Natural killer cell (primary cell): ENCODE measurements at regions not wholly inside any gene's neighbourhood (a gene's known extent, or its start where the extent isn't known, plus 50 kb on each side); places are given as distances from the start of the nearest gene placed in this dataset.

Experiments
- ATAC-seq, 3 donors: fragments of 150-1000 bp in 2 of 3; fragments of 200-7000 bp in 1 of 3; cut with Tn5 transposase; 1 replicate in 1 of 3; 2 replicates in 2 of 3; pipeline ENCODE4 v1.10.0; 2021; ENCODE audit warnings: mild to moderate bottlenecking in 2 of 3, moderate library complexity in 2 of 3
- DNase-seq, 2 donors: peaks; one replicate each; pipeline versions ENCODE4 v3.0.0 to v3.0.0-alpha.2; 2013 to 2021; ENCODE audit warnings: mixed read lengths in 1 of 2
- H3K27ac ChIP-seq: one replicate; pipeline ENCODE4 v1.5.1; 2013; ENCODE audit warnings: mild to moderate bottlenecking, low read length
- H3K27me3 ChIP-seq: one replicate; pipeline ENCODE4 v1.6.1; 2013; ENCODE audit warnings: low read length; ENCODE audit not compliant: control insufficient read depth, insufficient read depth
- H3K36me3 ChIP-seq: one replicate; pipeline ENCODE4 v1.6.1; 2013; ENCODE audit warnings: low read length; ENCODE audit not compliant: control insufficient read depth, insufficient read depth
- H3K4me1 ChIP-seq: one replicate; pipeline ENCODE4 v1.6.1; 2013; ENCODE audit warnings: low read length; ENCODE audit not compliant: control insufficient read depth, insufficient read depth
- H3K4me3 ChIP-seq: one replicate; pipeline ENCODE4 v1.5.1; 2013; ENCODE audit warnings: low read length
- H3K9me3 ChIP-seq: one replicate; pipeline ENCODE4 v1.6.1; 2013; ENCODE audit warnings: low read length; ENCODE audit not compliant: control insufficient read depth, insufficient read depth
- H3K27ac Mint-ChIP-seq, 2 donors: one replicate each; pipeline ENCODE4 v1.8.0; 2022; ENCODE audit warnings: mild to moderate bottlenecking in 2 of 2, mixed read lengths in 2 of 2, moderate library complexity in 1 of 2
- H3K27me3 Mint-ChIP-seq, 2 donors: one replicate each; pipeline ENCODE4 v1.8.0; 2022; ENCODE audit warnings: low read depth in 2 of 2, mixed read lengths in 2 of 2
- H3K36me3 Mint-ChIP-seq: one replicate; pipeline ENCODE4 v1.8.0; 2022; ENCODE audit warnings: mixed read lengths
- H3K4me1 Mint-ChIP-seq, 2 donors: one replicate each; pipeline ENCODE4 v1.8.0; 2022; ENCODE audit warnings: mixed read lengths in 2 of 2
- H3K4me3 Mint-ChIP-seq: one replicate; pipeline ENCODE4 v1.8.0; 2022; ENCODE audit warnings: mild to moderate bottlenecking, moderate library complexity, mixed read lengths
- H3K9me3 Mint-ChIP-seq, 2 donors: one replicate each; pipeline ENCODE4 v1.8.0; 2022; ENCODE audit warnings: mixed read lengths in 2 of 2
- CTCF ChIP-seq: fragments of 200-600 bp; IDR thresholded peaks from one replicate; pipeline ENCODE4 v1.8.0; 2022; ENCODE audit warnings: antibody characterized with exemption
- WGBS: methylation state at CpG from one replicate; pipeline ENCODE4 v1.1.7; 2013; ENCODE audit warnings: missing lambda C conversion rate; ENCODE audit not compliant: insufficient coverage; 5-methylcytosine and 5-hydroxymethylcytosine counted together
- intact Hi-C: fragments of 100-400 bp; cut with micrococcal nuclease; formaldehyde crosslinking; loops from one replicate; pipeline ENCODE4 v1.14.2; 2022

GRCh38 chr4:141340458-141340857, 119.8 kb downstream of the ZNF330 start:
- Histone ChIP-seq H3K4me1 (no peaks in the 10 kb centered on the region), H3K36me3 (no peaks in the 10 kb centered on the region), H3K4me3 (no peak overlapping the region), H3K9me3 (no peaks in the 10 kb centered on the region), H3K27ac (no peak overlapping the region), H3K27me3 (no peaks in the 10 kb centered on the region)
- WGBS, result 95% methylated on average over 2 of the region's 2 CpGs
- no peak for DNase-seq
- Mint-ChIP-seq H3K4me1 (no peaks in the 10 kb centered on the region), H3K4me3 (no peak overlapping the region), H3K36me3 (no peaks in the 10 kb centered on the region), H3K9me3 (no peaks in the 10 kb centered on the region), H3K27ac (no peak overlapping the region), H3K27me3 (peaks cover 7 to 12% of the 10 kb centered on the region in 2 donors)
- intact Hi-C loops, result no loop called here
- no peak for TF ChIP-seq CTCF
- ATAC-seq, result no peak

DNA sequence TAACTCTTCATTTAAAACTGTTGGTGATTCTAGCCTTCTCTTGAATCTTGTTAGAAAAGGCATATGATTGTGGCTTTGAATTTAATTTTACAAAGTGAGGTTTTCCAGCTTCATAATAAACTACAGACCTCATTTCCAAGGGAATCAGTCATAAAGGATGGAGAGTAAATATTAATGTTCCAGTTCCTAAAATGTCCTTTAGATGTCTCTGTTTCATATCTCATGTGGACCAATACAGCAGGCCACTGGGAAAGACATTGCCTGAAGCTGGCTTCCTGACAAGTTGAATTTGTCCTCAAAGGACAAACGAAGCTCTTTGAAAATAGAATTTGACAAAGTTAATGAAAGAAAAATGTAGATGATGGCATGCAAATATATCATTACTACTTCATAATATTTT, 125.4 kb downstream of the ZNF330 start:
- no CpG with 5 or more reads among the region's 1 CpG for WGBS
- H3K4me1 Mint-ChIP-seq, result no peaks in the 10 kb centered on the region
- Histone ChIP-seq H3K27me3 (no peaks in the 10 kb centered on the region), H3K9me3 (no peaks in the 10 kb centered on the region), H3K36me3 (no peaks in the 10 kb centered on the region), H3K4me3 (no peak overlapping the region), H3K4me1 (no peaks in the 10 kb centered on the region), H3K27ac (no peak overlapping the region)
- no peak for TF ChIP-seq CTCF
- H3K4me3 Mint-ChIP-seq, result no peak overlapping the region
- peaks cover 0 to under 1% of the 10 kb centered on the region in 2 donors for H3K27me3 Mint-ChIP-seq
- no peak overlapping the region for H3K27ac Mint-ChIP-seq
- DNase-seq (peak in 1 of 2 donors; percentile 7), ATAC-seq (peak in 1 of 3 donors; percentile 41)
- intact Hi-C loops, result no loop called here
- no peaks in the 10 kb centered on the region for H3K36me3 Mint-ChIP-seq
- no peaks in the 10 kb centered on the region for H3K9me3 Mint-ChIP-seq

GRCh38 chr4:141347684-141348083, 127.0 kb downstream of the ZNF330 start:
- Histone ChIP-seq H3K4me3 (no peak overlapping the region), H3K27me3 (no peaks in the 10 kb centered on the region), H3K27ac (no peak overlapping the region), H3K9me3 (no peaks in the 10 kb centered on the region), H3K36me3 (no peaks in the 10 kb centered on the region), H3K4me1 (no peaks in the 10 kb centered on the region)
- H3K4me1 Mint-ChIP-seq, result peaks cover under 1 to 3% of the 10 kb centered on the region in 2 donors
- intact Hi-C loops, result no loop called here
- ATAC-seq, result no peak
- 25% methylated on average over 1 of the region's 2 CpGs for WGBS
- H3K27ac Mint-ChIP-seq, result no peak overlapping the region
- no peak for DNase-seq
- no peak overlapping the region for H3K4me3 Mint-ChIP-seq
- no peaks in the 10 kb centered on the region for H3K9me3 Mint-ChIP-seq
- H3K27me3 Mint-ChIP-seq, result no peaks in the 10 kb centered on the region
- no peak for TF ChIP-seq CTCF
- H3K36me3 Mint-ChIP-seq, result no peaks in the 10 kb centered on the region

- DNase-seq (no peak), ATAC-seq (peak in 1 of 3 donors; percentile 71)
- WGBS, result 68% methylated on average over 2 of the region's 2 CpGs
- Mint-ChIP-seq H3K27me3 (no peaks in the 10 kb centered on the region), H3K4me3 (no peak overlapping the region), H3K9me3 (no peaks in the 10 kb centered on the region), H3K27ac (no peak overlapping the region), H3K36me3 (no peaks in the 10 kb centered on the region), H3K4me1 (peaks cover 5 to 7% of the 10 kb centered on the region in 2 donors)
- Histone ChIP-seq H3K27me3 (no peaks in the 10 kb centered on the region), H3K4me3 (no peak overlapping the region), H3K4me1 (no peaks in the 10 kb centered on the region), H3K27ac (no peak overlapping the region), H3K36me3 (no peaks in the 10 kb centered on the region), H3K9me3 (no peaks in the 10 kb centered on the region)
- TF ChIP-seq CTCF, result no peak
- intact Hi-C loops, result no loop called here
Observed at GRCh38 chr4:141348125-141348524, 127.4 kb downstream of the ZNF330 start.
